CD4-positive, alpha-beta T cell treated with Interleukin-17A for 4 hours (primary cell): ENCODE measurements at regions not wholly inside any gene's neighbourhood (a gene's known extent, or its start where the extent isn't known, plus 50 kb on each side); places are given as distances from the start of the nearest gene placed in this dataset.
"Not testable (repeated sequence)": the region's sequence is repeated elsewhere in the genome, so short reads cannot be mapped to it uniquely, and the experiment has no call there.

ENCODE experiments used
- DNase-seq: peaks from one replicate; pipeline ENCODE4 v3.0.0-alpha.2; 2020; ENCODE audit warnings: mixed read lengths

- no peak for DNase-seq
These were observed 276.8 kb downstream of the ADGRD1 start for GRCh38 chr12:131230340-131231031.

- DNase-seq, result no peak
These were observed 277.6 kb downstream of the ADGRD1 start for GRCh38 chr12:131231032-131231980.

GRCh38 chr12:131232036-131232435, 278.3 kb downstream of the ADGRD1 start:
- DNase-seq, result no peak

- DNase-seq, result not testable (repeated sequence)
These were observed 279.2 kb downstream of the ADGRD1 start for GRCh38 chr12:131232872-131233271.

- not testable (repeated sequence) for DNase-seq
These were observed 280.4 kb downstream of the ADGRD1 start for GRCh38 chr12:131233850-131234789.

GRCh38 chr12:131234841-131235271, 281.1 kb downstream of the ADGRD1 start:
- not testable (repeated sequence) for DNase-seq

GRCh38 chr12:131235871-131236271, 282.2 kb downstream of the ADGRD1 start:
- no peak for DNase-seq

- DNase-seq, result no peak
These were observed 285.8 kb downstream of the ADGRD1 start for GRCh38 chr12:131239384-131240094.

- DNase-seq, result no peak
These were observed 287.8 kb downstream of the ADGRD1 start for GRCh38 chr12:131241517-131241916.

GRCh38 chr12:131242741-131243496, 289.2 kb downstream of the ADGRD1 start:
- no peak for DNase-seq

GRCh38 chr12:131244157-131244688, 290.5 kb downstream of the ADGRD1 start:
- DNase-seq, result not testable (repeated sequence)

- not testable (repeated sequence) for DNase-seq
These were observed 291.5 kb downstream of the ADGRD1 start for GRCh38 chr12:131245161-131245560.

GRCh38 chr12:131245564-131246355, 292.1 kb downstream of the ADGRD1 start:
- no peak for DNase-seq

GRCh38 chr12:131247026-131247725, 293.5 kb downstream of the ADGRD1 start:
- not testable (repeated sequence) for DNase-seq

- not testable (repeated sequence) for DNase-seq
These were observed 294.2 kb downstream of the ADGRD1 start for GRCh38 chr12:131247875-131248274.

GRCh38 chr12:131249246-131250027, 295.7 kb downstream of the ADGRD1 start:
- DNase-seq, result no peak

GRCh38 chr12:131250028-131250950, 296.6 kb downstream of the ADGRD1 start:
- no peak for DNase-seq
